Prostate gland (tissue), 2 donors: ENCODE measurements at regions not wholly inside any gene's neighbourhood (a gene's known extent, or its start where the extent isn't known, plus 50 kb on each side); places are given as distances from the start of the nearest gene placed in this dataset.

Experiments used
- CTCF ChIP-seq, 4 experiments: fragments of 200-600 bp in 2 of 4; fragments of 450-650 bp in 2 of 4; sonication (generic) in 2 of 4; IDR thresholded peaks; 1 replicate in 3 of 4; 2 replicates in 1 of 4; pipeline ENCODE4 v1.5.1; 2016 to 2019; ENCODE audit warnings: antibody characterized with exemption in 4 of 4, mild to moderate bottlenecking in 2 of 4, moderate library complexity in 2 of 4
- POLR2AphosphoS5 ChIP-seq: sonication (generic); formaldehyde crosslinking; IDR thresholded peaks from one replicate; pipeline ENCODE4 v1.6.1; 2017; ENCODE audit warnings: antibody characterized with exemption

- no peak for TF ChIP-seq CTCF (IDR thresholded peaks at IDR 0.05)
- TF ChIP-seq POLR2AphosphoS5, result no peak
Observed at GRCh38 chr15:77901921-77902750, 175.4 kb downstream of the TBC1D2B start.
